Transverse colon (tissue), 4 donors: ENCODE measurements at regions not wholly inside any gene's neighbourhood (a gene's known extent, or its start where the extent isn't known, plus 50 kb on each side); places are given as distances from the start of the nearest gene placed in this dataset.

ENCODE experiments used
- CTCF ChIP-seq, 5 experiments: fragments of 200-600 bp in 3 of 5; fragments of 450-650 bp in 2 of 5; sonication (generic) in 3 of 5; IDR thresholded peaks; 1 replicate in 2 of 5; 2 replicates in 3 of 5; pipeline ENCODE4 v1.5.1; 2016 to 2017; ENCODE audit warnings: antibody characterized with exemption in 5 of 5, inconsistent platforms in 3 of 5, mild to moderate bottlenecking in 2 of 5, moderate library complexity in 1 of 5
- EP300 ChIP-seq: sonication (generic); formaldehyde crosslinking; IDR thresholded peaks from one replicate; pipeline ENCODE4 v1.6.1; 2017; ENCODE audit warnings: antibody characterized with exemption, low read depth
- POLR2AphosphoS5 ChIP-seq, 3 donors: sonication (generic); formaldehyde crosslinking; IDR thresholded peaks; one replicate each; pipeline ENCODE4 v1.6.1; 2016; ENCODE audit warnings: antibody characterized with exemption in 3 of 3

GRCh38 chr10:123272171-123272570, 118.0 kb downstream of the BUB3 start:
- no peak for TF ChIP-seq CTCF (IDR thresholded peaks at IDR 0.05)
- TF ChIP-seq EP300: no peak
- no peak for TF ChIP-seq POLR2AphosphoS5 (IDR thresholded peaks at IDR 0.05)
